PC-9 (cell line): ENCODE measurements at regions not wholly inside any gene's neighbourhood (a gene's known extent, or its start where the extent isn't known, plus 50 kb on each side); places are given as distances from the start of the nearest gene placed in this dataset.

ENCODE experiments used
- EZH2 ChIP-seq: fragments of 200-600 bp; sonication (generic); IDR thresholded peaks from 2 replicates; pipeline ENCODE4 v1.8.0; 2017; ENCODE audit warnings: antibody characterized with exemption, low read depth
- TF ChIP-seq, protein P1 (sequence below): fragments of 200-600 bp; sonication (generic); conservative IDR thresholded peaks from 2 replicates; pipeline ENCODE4 v1.6.1; 2017; ENCODE audit warnings: mixed run types, antibody characterized with exemption, mild to moderate bottlenecking, moderate library complexity

DNA sequence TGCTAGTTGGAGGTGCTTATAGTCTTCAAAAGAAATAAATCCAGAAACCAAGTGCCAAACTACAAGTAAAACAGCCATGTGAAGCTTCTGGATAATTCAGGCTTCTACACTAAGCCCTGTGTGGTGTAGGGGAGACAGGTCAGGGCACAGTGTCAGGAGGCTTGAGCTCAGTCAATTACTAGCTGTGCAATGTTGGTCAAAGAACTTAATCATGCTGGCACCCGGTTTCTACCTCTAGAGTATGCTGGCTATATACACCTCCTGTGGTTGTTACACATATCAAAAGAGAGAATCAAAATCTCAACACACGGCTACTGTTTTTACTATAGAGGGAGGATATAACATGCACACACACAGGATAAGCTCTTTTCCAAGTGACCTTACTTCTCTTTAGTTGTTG is 469.7 kb upstream of the ZNF462 start:
- TF ChIP-seq, protein P1, sequence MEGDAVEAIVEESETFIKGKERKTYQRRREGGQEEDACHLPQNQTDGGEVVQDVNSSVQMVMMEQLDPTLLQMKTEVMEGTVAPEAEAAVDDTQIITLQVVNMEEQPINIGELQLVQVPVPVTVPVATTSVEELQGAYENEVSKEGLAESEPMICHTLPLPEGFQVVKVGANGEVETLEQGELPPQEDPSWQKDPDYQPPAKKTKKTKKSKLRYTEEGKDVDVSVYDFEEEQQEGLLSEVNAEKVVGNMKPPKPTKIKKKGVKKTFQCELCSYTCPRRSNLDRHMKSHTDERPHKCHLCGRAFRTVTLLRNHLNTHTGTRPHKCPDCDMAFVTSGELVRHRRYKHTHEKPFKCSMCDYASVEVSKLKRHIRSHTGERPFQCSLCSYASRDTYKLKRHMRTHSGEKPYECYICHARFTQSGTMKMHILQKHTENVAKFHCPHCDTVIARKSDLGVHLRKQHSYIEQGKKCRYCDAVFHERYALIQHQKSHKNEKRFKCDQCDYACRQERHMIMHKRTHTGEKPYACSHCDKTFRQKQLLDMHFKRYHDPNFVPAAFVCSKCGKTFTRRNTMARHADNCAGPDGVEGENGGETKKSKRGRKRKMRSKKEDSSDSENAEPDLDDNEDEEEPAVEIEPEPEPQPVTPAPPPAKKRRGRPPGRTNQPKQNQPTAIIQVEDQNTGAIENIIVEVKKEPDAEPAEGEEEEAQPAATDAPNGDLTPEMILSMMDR: no peak
- TF ChIP-seq EZH2: no peak
